ENCODE measurements at regions not wholly inside any gene's neighbourhood (a gene's known extent, or its start where the extent isn't known, plus 50 kb on each side); places are given as distances from the start of the nearest gene placed in this dataset.

- no peak for TF ChIP-seq CTCF (optimal IDR thresholded peaks at IDR 0.05 in 1 of 3, IDR thresholded peaks at IDR 0.05 in 1 of 3, conservative IDR thresholded peaks at IDR 0.05 in 1 of 3; ENCODE audit: extremely low read depth in 1 of 3, insufficient read depth in 2 of 3, low read length in 3 of 3)
- TF ChIP-seq EZH2 (IDR thresholded peaks at IDR 0.05; ENCODE audit: low read length): no peak
Observed at GRCh38 chr4:111360906-111361305, 738.0 kb upstream of the PITX2 start.

Measured in keratinocyte (primary cell).